ENCODE measurements at regions not wholly inside any gene's neighbourhood (a gene's known extent, or its start where the extent isn't known, plus 50 kb on each side); places are given as distances from the start of the nearest gene placed in this dataset.
A peak's percentile ranks its signal among the peaks of the same experiment; 100 is the strongest.

DNA sequence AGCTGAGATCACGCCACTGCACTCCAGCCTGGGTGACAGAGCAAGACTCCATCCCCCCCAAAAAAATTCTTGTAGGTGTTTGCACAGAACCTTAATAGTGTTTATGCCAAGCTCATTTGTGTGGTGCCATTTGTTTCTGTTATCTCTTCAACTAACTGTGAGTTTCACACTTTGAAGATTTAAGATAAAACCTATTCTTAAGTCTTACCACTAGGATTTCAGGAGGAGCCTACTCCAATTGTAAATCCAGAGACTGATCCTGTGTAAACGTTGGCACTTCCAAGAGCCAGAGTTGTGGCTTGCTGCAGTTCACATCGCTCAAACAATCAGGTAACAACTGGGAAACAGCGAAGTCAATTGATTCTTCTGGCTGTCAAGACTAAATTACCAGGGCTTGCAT, 242.4 kb upstream of the SATB1 start:
- Histone ChIP-seq H3K4me1 (ENCODE audit: control insufficient read depth, extremely low read depth, insufficient read depth, low read length) (peaks cover 9% of the 10 kb centered on the region), H3K9me1 (ENCODE audit: control insufficient read depth, extremely low read depth, insufficient read depth, low read length) (no peaks in the 10 kb centered on the region), H3K4me2 (ENCODE audit: control insufficient read depth, extremely low read depth, insufficient read depth, low read depth, low read length) (no peak overlapping the region), H2AFZ (ENCODE audit: control insufficient read depth, low read length) (no peak overlapping the region), H3K36me3 (ENCODE audit: control insufficient read depth in 2 of 2, extremely low read depth in 1 of 2, insufficient read depth in 2 of 2, low read length in 2 of 2) (no peaks in the 10 kb centered on the region), H3K4me3 (ENCODE audit: control insufficient read depth in 2 of 3, extremely low read depth in 1 of 3, insufficient read depth in 2 of 3, low read depth in 1 of 3, low read length in 3 of 3) (no peak overlapping the region), H3K27me3 (ENCODE audit: control insufficient read depth, extremely low read depth, insufficient read depth, low read length) (no peaks in the 10 kb centered on the region), H3K9ac (ENCODE audit: control insufficient read depth, extremely low read depth, insufficient read depth, low read length) (no peak overlapping the region), H3K27ac (ENCODE audit: control insufficient read depth, insufficient read depth, low read length) (no peak overlapping the region), H4K20me1 (ENCODE audit: control insufficient read depth, extremely low read depth, insufficient read depth, low read length) (no peaks in the 10 kb centered on the region), H3K9me3 (ENCODE audit: control insufficient read depth, low read depth, low read length) (no peaks in the 10 kb centered on the region), H3K79me2 (ENCODE audit: control insufficient read depth, insufficient read depth, low read length) (no peaks in the 10 kb centered on the region)
- dilution Hi-C loops (cut with MboI; ENCODE audit: extremely low pct_ligation_motif_present, low sequenced_read_pairs): no loop called here
- FAIRE-seq (no peak), DNase-seq (ENCODE audit: low read depth, low spot score) (no peak)
- TF ChIP-seq EZH2 (IDR thresholded peaks at IDR 0.05; ENCODE audit: low read length): no peak
- TF ChIP-seq, protein P1, sequence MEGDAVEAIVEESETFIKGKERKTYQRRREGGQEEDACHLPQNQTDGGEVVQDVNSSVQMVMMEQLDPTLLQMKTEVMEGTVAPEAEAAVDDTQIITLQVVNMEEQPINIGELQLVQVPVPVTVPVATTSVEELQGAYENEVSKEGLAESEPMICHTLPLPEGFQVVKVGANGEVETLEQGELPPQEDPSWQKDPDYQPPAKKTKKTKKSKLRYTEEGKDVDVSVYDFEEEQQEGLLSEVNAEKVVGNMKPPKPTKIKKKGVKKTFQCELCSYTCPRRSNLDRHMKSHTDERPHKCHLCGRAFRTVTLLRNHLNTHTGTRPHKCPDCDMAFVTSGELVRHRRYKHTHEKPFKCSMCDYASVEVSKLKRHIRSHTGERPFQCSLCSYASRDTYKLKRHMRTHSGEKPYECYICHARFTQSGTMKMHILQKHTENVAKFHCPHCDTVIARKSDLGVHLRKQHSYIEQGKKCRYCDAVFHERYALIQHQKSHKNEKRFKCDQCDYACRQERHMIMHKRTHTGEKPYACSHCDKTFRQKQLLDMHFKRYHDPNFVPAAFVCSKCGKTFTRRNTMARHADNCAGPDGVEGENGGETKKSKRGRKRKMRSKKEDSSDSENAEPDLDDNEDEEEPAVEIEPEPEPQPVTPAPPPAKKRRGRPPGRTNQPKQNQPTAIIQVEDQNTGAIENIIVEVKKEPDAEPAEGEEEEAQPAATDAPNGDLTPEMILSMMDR (optimal IDR thresholded peaks at IDR 0.05 in 1 of 3, IDR thresholded peaks at IDR 0.05 in 1 of 3, conservative IDR thresholded peaks at IDR 0.05 in 1 of 3; ENCODE audit: extremely low read depth in 1 of 3, insufficient read depth in 2 of 3, low read length in 3 of 3): no peak

DNA sequence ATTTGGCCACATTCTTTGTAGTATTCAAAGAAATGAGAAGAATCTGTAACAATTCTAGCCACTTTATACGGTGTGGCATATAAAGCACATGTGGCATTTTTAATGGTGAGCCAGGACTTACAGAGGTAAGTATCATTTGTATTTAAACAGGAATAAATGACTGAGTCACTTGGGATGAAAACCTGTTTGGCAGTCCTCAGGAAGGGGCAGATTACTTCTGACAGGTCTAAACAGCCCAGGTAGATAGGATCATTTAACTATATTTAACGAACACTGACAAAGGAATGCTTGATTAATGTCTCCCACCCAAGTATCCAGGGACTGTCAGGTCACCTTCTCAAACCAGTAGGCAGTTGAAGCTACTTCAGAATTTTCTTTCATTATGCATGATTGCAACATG, 241.5 kb upstream of the SATB1 start:
- no peaks in the 10 kb centered on the region for H3K9me1 ChIP-seq (ENCODE audit: control insufficient read depth, extremely low read depth, insufficient read depth, low read length)
- H3K79me2 ChIP-seq (ENCODE audit: control insufficient read depth, insufficient read depth, low read length): no peaks in the 10 kb centered on the region
- FAIRE-seq (peak; percentile 68), DNase-seq (ENCODE audit: low read depth, low spot score) (no peak)
- peaks cover 9% of the 10 kb centered on the region for H3K4me1 ChIP-seq (ENCODE audit: control insufficient read depth, extremely low read depth, insufficient read depth, low read length)
- H4K20me1 ChIP-seq (ENCODE audit: control insufficient read depth, extremely low read depth, insufficient read depth, low read length): no peaks in the 10 kb centered on the region
- no peak overlapping the region for H3K4me3 ChIP-seq (ENCODE audit: control insufficient read depth in 2 of 3, extremely low read depth in 1 of 3, insufficient read depth in 2 of 3, low read depth in 1 of 3, low read length in 3 of 3)
- H2AFZ ChIP-seq (ENCODE audit: control insufficient read depth, low read length): peak overlapping the region; percentile 20
- dilution Hi-C loops (cut with MboI; ENCODE audit: extremely low pct_ligation_motif_present, low sequenced_read_pairs): no loop called here
- no peaks in the 10 kb centered on the region for H3K9me3 ChIP-seq (ENCODE audit: control insufficient read depth, low read depth, low read length)
- peak overlapping the region; percentile 37 for H3K4me2 ChIP-seq (ENCODE audit: control insufficient read depth, extremely low read depth, insufficient read depth, low read depth, low read length)
- TF ChIP-seq, protein P1 (optimal IDR thresholded peaks at IDR 0.05 in 1 of 3, IDR thresholded peaks at IDR 0.05 in 1 of 3, conservative IDR thresholded peaks at IDR 0.05 in 1 of 3; ENCODE audit: extremely low read depth in 1 of 3, insufficient read depth in 2 of 3, low read length in 3 of 3): no peak
- no peak for TF ChIP-seq EZH2 (IDR thresholded peaks at IDR 0.05; ENCODE audit: low read length)
- no peaks in the 10 kb centered on the region for H3K27me3 ChIP-seq (ENCODE audit: control insufficient read depth, extremely low read depth, insufficient read depth, low read length)
- no peaks in the 10 kb centered on the region for H3K36me3 ChIP-seq (ENCODE audit: control insufficient read depth in 2 of 2, extremely low read depth in 1 of 2, insufficient read depth in 2 of 2, low read length in 2 of 2)
- H3K27ac ChIP-seq (ENCODE audit: control insufficient read depth, insufficient read depth, low read length): no peak overlapping the region
- no peak overlapping the region for H3K9ac ChIP-seq (ENCODE audit: control insufficient read depth, extremely low read depth, insufficient read depth, low read length)

Measured in keratinocyte (primary cell).